ENCODE measurements at regions not wholly inside any gene's neighbourhood (a gene's known extent, or its start where the extent isn't known, plus 50 kb on each side); places are given as distances from the start of the nearest gene placed in this dataset.

DNA sequence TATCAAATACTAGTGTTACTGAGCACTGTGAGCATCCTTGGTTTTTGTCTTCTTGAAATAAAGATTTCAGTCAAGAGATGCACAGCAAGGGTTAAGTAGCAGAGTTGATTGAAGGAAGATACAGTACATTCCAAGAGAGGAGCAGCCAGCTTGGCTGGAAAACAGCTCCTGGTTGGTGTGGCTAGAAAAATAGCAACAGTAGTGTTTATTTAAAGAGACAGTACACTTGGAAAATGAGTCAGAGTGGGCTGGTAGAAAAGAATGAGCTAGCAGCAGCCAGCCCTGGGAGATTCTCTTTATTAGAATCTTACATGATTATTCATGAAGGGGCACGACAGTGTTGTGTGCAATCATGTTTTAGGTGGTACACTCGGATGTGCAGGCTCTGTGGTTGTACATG is 1016.4 kb upstream of the SORCS1 start:
- no peak for DNase-seq (ENCODE audit: low read depth in 1 of 2, low spot score in 1 of 2)
- WGBS (ENCODE audit: missing lambda C conversion rate), result 0% methylated on average over 2 of the region's 2 CpGs
- POLR2A ChIA-PET, result no interaction called here
- ATAC-seq, result no peak
- CTCF ChIA-PET, result no interaction called here
- TF ChIP-seq ZNF302 (CRISPR knock-in tag; IDR thresholded peaks at IDR 0.05) (no peak), RCOR1 (IDR thresholded peaks at IDR 0.05; ENCODE audit: low read depth, low read length) (no peak), EHF (CRISPR knock-in tag; IDR thresholded peaks at IDR 0.05) (no peak), KDM5A (IDR thresholded peaks at IDR 0.05) (no peak), FOXS1 (CRISPR knock-in tag; IDR thresholded peaks at IDR 0.05) (no peak), GATA3 (IDR thresholded peaks at IDR 0.05; ENCODE audit: borderline replicate concordance) (no peak), JUNB (IDR thresholded peaks at IDR 0.05) (no peak), CHD2 (IDR thresholded peaks at IDR 0.05; ENCODE audit: low read length, partially characterized antibody) (no peak), REST (IDR thresholded peaks at IDR 0.05) (no peak), HOXB13 (CRISPR knock-in tag; IDR thresholded peaks at IDR 0.05; ENCODE audit: low read depth) (no peak), KDM1A (IDR thresholded peaks at IDR 0.05; ENCODE audit: low read depth) (no peak), PBX3 (IDR thresholded peaks at IDR 0.05) (no peak), E2F6 (IDR thresholded peaks at IDR 0.05; ENCODE audit: borderline replicate concordance, low read depth) (no peak), NPAS2 (CRISPR knock-in tag; IDR thresholded peaks at IDR 0.05; ENCODE audit: borderline replicate concordance) (no peak)
- TF ChIP-seq, protein P1, sequence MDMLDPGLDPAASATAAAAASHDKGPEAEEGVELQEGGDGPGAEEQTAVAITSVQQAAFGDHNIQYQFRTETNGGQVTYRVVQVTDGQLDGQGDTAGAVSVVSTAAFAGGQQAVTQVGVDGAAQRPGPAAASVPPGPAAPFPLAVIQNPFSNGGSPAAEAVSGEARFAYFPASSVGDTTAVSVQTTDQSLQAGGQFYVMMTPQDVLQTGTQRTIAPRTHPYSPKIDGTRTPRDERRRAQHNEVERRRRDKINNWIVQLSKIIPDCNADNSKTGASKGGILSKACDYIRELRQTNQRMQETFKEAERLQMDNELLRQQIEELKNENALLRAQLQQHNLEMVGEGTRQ (IDR thresholded peaks at IDR 0.05), result no peak
- no peak for FAIRE-seq
- Histone ChIP-seq H3K4me2 (no peak overlapping the region), H3K4me3 (no peak overlapping the region), H3K4me1 (no peaks in the 10 kb centered on the region), H3K27ac (no peak overlapping the region), H3K9me3 (no peaks in the 10 kb centered on the region; the same call in 2 of the 3 replicates)

GRCh38 chr10:108169846-108170245 is 1005.3 kb upstream of the SORCS1 start:
- ATAC-seq (no peak), DNase-seq (ENCODE audit: low read depth in 1 of 2, low spot score in 1 of 2) (no peak), FAIRE-seq (no peak)
- Histone ChIP-seq H3K4me3 (no peak overlapping the region), H3K9me3 (no peaks in the 10 kb centered on the region; the same call in 2 of the 3 replicates), H3K4me1 (no peaks in the 10 kb centered on the region), H3K27ac (no peak overlapping the region), H3K4me2 (no peak overlapping the region)
- ChIA-PET POLR2A (no interaction called here), CTCF (interaction anchor here (1.6 kb wide), 1 partner anchor 10 kb away, joined by 3 read pairs; no protein-coding TSS in a partner anchor)
- 0% methylated on average over 1 of the region's 1 CpG for WGBS (ENCODE audit: missing lambda C conversion rate)
- TF ChIP-seq PBX3 (IDR thresholded peaks at IDR 0.05) (no peak), RARB (CRISPR knock-in tag; IDR thresholded peaks at IDR 0.05) (no peak), KDM5A (IDR thresholded peaks at IDR 0.05) (no peak), MAFK (IDR thresholded peaks at IDR 0.05; ENCODE audit: partially characterized antibody) (no peak), TFCP2L1 (CRISPR knock-in tag; IDR thresholded peaks at IDR 0.05) (no peak), CBX2 (IDR thresholded peaks at IDR 0.05; ENCODE audit: borderline replicate concordance, low read depth) (no peak), ZNF302 (CRISPR knock-in tag; IDR thresholded peaks at IDR 0.05) (no peak), SMC3 (IDR thresholded peaks at IDR 0.05) (no peak), RNF2 (IDR thresholded peaks at IDR 0.05; ENCODE audit: borderline replicate concordance, low read depth) (no peak), CHD4 (IDR thresholded peaks at IDR 0.05; ENCODE audit: borderline replicate concordance) (no peak), MAZ (IDR thresholded peaks at IDR 0.05; ENCODE audit: borderline replicate concordance, low read depth, low read length) (no peak), POLR2A (IDR thresholded peaks at IDR 0.05; ENCODE audit: low read length) (no peak), HEYL (CRISPR knock-in tag; IDR thresholded peaks at IDR 0.05) (no peak), JUNB (IDR thresholded peaks at IDR 0.05) (no peak)
- TF ChIP-seq, protein P1 (IDR thresholded peaks at IDR 0.05), result no peak
